ENCODE measurements at regions not wholly inside any gene's neighbourhood (a gene's known extent, or its start where the extent isn't known, plus 50 kb on each side); places are given as distances from the start of the nearest gene placed in this dataset.
"Not testable (repeated sequence)": the region's sequence is repeated elsewhere in the genome, so short reads cannot be mapped to it uniquely, and the experiment has no call there.

DNA sequence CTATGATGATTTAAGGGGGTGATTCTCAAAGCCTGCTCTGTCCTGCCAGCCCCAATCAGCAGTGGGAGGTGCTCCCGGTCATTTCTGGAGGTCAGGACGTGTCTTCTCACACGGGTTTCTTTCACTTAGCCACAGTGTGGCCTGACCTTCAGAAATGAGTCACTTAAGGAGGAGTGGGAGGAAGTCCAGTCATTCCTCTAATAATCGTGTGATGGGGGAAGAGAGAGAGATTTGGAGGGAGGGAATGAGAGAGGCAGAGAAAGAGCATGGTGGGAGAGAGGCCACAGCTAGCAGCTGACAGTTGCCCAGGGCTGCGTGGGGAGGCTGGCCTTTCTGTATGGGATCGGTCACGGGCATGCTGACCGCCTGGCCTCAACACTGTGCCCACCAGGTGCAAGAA lies 142.6 kb upstream of the ZNF469 start:
- H3K9me3 ChIP-seq (ENCODE audit: insufficient read depth, low read length); H3K27ac ChIP-seq (ENCODE audit: low read length); H3K27me3 ChIP-seq (ENCODE audit: low read depth, low read length); H4K20me1 ChIP-seq (ENCODE audit: insufficient read depth, low read length); H3K4me3 ChIP-seq (ENCODE audit: low read length); H3K79me2 ChIP-seq (ENCODE audit: low read length); H3K4me1 ChIP-seq (ENCODE audit: low read length); H2AFZ ChIP-seq (ENCODE audit: low read depth, low read length); H3K9ac ChIP-seq (ENCODE audit: low read length); H3K4me2 ChIP-seq (ENCODE audit: low read length); H3K36me3 ChIP-seq (replicated peaks; ENCODE audit: low read depth, low read length): not testable (repeated sequence)

DNA sequence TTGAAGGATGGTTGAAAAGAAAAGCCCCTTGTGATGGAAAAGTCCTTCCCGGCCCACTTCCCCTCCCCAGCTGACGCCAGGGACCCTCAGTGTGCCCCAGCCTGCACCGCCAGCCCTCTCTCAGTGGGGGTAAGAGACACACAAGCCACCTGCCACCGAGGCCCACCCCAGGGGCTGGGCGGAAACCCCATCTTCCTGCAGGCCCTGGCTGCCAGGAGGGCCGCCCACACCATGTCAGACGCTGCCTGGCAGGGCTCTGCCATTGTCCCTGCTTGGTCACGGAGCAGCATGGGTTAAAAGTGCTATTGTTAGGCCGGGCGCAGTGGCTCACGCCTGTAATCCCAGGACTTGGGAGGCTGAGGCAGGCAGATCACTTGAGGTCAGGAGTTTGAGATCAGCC lies 142.0 kb upstream of the ZNF469 start:
- not testable (repeated sequence) for H3K4me2 ChIP-seq (ENCODE audit: low read length); H3K9ac ChIP-seq (ENCODE audit: low read length); H3K36me3 ChIP-seq (replicated peaks; ENCODE audit: low read depth, low read length); H3K4me1 ChIP-seq (ENCODE audit: low read length); H3K9me3 ChIP-seq (ENCODE audit: insufficient read depth, low read length); H3K4me3 ChIP-seq (ENCODE audit: low read length); H3K79me2 ChIP-seq (ENCODE audit: low read length); H3K27me3 ChIP-seq (ENCODE audit: low read depth, low read length); H3K27ac ChIP-seq (ENCODE audit: low read length); H2AFZ ChIP-seq (ENCODE audit: low read depth, low read length); H4K20me1 ChIP-seq (ENCODE audit: insufficient read depth, low read length)

GRCh38 chr16:88241404-88242311 lies 141.1 kb upstream of the ZNF469 start:
- TF ChIP-seq, protein P1, sequence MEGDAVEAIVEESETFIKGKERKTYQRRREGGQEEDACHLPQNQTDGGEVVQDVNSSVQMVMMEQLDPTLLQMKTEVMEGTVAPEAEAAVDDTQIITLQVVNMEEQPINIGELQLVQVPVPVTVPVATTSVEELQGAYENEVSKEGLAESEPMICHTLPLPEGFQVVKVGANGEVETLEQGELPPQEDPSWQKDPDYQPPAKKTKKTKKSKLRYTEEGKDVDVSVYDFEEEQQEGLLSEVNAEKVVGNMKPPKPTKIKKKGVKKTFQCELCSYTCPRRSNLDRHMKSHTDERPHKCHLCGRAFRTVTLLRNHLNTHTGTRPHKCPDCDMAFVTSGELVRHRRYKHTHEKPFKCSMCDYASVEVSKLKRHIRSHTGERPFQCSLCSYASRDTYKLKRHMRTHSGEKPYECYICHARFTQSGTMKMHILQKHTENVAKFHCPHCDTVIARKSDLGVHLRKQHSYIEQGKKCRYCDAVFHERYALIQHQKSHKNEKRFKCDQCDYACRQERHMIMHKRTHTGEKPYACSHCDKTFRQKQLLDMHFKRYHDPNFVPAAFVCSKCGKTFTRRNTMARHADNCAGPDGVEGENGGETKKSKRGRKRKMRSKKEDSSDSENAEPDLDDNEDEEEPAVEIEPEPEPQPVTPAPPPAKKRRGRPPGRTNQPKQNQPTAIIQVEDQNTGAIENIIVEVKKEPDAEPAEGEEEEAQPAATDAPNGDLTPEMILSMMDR (IDR thresholded peaks at IDR 0.05; ENCODE audit: low read depth, low read length): 0 out of 2 replicates have a peak, but pooled peaks have one; percentile 4
- H3K9ac ChIP-seq (ENCODE audit: low read length); H4K20me1 ChIP-seq (ENCODE audit: insufficient read depth, low read length); H3K27ac ChIP-seq (ENCODE audit: low read length); H3K9me3 ChIP-seq (ENCODE audit: insufficient read depth, low read length); H3K27me3 ChIP-seq (ENCODE audit: low read depth, low read length); H3K4me2 ChIP-seq (ENCODE audit: low read length); H2AFZ ChIP-seq (ENCODE audit: low read depth, low read length); H3K4me3 ChIP-seq (ENCODE audit: low read length); H3K36me3 ChIP-seq (replicated peaks; ENCODE audit: low read depth, low read length); H3K79me2 ChIP-seq (ENCODE audit: low read length); H3K4me1 ChIP-seq (ENCODE audit: low read length): not testable (repeated sequence)

- not testable (repeated sequence) for H3K4me1 ChIP-seq (ENCODE audit: low read length); H4K20me1 ChIP-seq (ENCODE audit: insufficient read depth, low read length); H2AFZ ChIP-seq (ENCODE audit: low read depth, low read length); H3K9ac ChIP-seq (ENCODE audit: low read length); H3K9me3 ChIP-seq (ENCODE audit: insufficient read depth, low read length); H3K27me3 ChIP-seq (ENCODE audit: low read depth, low read length); H3K27ac ChIP-seq (ENCODE audit: low read length); H3K36me3 ChIP-seq (replicated peaks; ENCODE audit: low read depth, low read length); H3K4me2 ChIP-seq (ENCODE audit: low read length); H3K4me3 ChIP-seq (ENCODE audit: low read length); H3K79me2 ChIP-seq (ENCODE audit: low read length)
These were observed 140.2 kb upstream of the ZNF469 start for GRCh38 chr16:88242312-88243295.

DNA sequence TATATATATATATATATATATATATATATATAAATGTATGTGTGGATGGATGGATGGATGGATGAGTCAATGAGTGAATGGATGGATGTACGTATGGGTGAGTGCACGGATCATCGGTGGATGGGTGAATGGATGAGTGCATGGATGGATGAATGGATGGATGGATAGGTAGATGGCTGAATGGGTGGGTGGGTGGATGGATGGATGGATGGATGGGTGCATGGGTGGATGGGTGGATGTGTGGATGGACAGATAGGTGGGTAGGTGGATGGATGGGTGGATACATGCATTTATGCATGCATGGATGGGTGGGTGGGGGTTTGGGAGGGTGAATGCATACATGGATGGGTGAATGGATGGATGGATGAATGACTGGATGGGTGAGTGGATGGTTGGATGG lies 138.8 kb upstream of the ZNF469 start:
- not testable (repeated sequence) for H4K20me1 ChIP-seq (ENCODE audit: insufficient read depth, low read length); H3K27ac ChIP-seq (ENCODE audit: low read length); H3K4me1 ChIP-seq (ENCODE audit: low read length); H3K79me2 ChIP-seq (ENCODE audit: low read length); H2AFZ ChIP-seq (ENCODE audit: low read depth, low read length); H3K4me3 ChIP-seq (ENCODE audit: low read length); H3K9ac ChIP-seq (ENCODE audit: low read length); H3K36me3 ChIP-seq (replicated peaks; ENCODE audit: low read depth, low read length); H3K9me3 ChIP-seq (ENCODE audit: insufficient read depth, low read length); H3K4me2 ChIP-seq (ENCODE audit: low read length); H3K27me3 ChIP-seq (ENCODE audit: low read depth, low read length)

DNA sequence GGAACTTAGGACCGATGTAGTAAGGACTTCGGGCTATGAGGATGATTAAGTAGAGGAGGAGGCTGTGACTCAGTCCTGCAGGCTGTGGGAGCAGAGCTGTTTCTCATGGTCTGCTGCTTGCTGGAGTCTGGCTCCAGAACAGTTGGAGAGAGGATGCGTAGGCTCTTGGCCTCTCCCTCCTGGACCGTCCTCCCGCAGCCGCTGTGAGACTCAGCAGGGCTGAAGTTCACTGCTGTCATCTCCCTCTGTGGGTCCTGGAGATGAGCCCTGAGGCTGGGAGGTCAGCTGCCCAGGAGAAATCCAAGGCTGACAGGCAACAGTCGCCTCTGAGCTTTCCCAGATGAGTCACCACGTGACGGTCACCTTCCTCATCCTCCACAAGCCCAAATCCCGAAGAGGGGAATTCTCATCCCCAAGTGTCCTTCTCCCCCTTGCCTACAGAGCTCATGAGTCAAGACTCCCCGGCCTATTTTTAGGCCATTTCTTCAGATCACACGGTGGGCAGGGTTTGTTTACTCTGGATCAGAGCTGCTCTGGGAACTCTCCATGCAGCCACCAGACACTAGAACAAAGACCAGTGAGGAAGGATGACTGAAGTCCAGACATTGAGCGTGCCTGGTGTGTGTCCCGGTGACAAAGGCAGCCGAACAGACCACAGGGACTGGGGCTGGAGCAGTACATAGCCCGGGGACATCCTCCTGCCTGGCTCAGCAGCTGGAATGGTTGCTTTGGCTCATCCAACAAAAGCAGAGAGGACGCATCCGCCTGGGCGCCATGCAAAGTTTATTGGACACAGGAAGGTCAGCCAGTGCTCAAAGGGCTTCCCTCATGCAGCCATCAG lies 137.3 kb upstream of the ZNF469 start:
- H3K9ac ChIP-seq (ENCODE audit: low read length); H3K4me3 ChIP-seq (ENCODE audit: low read length); H4K20me1 ChIP-seq (ENCODE audit: insufficient read depth, low read length); H3K27ac ChIP-seq (ENCODE audit: low read length); H3K9me3 ChIP-seq (ENCODE audit: insufficient read depth, low read length); H3K79me2 ChIP-seq (ENCODE audit: low read length); H3K4me1 ChIP-seq (ENCODE audit: low read length); H3K27me3 ChIP-seq (ENCODE audit: low read depth, low read length); H3K36me3 ChIP-seq (replicated peaks; ENCODE audit: low read depth, low read length); H3K4me2 ChIP-seq (ENCODE audit: low read length); H2AFZ ChIP-seq (ENCODE audit: low read depth, low read length): not testable (repeated sequence)

- not testable (repeated sequence) for H3K4me2 ChIP-seq (ENCODE audit: low read length); H4K20me1 ChIP-seq (ENCODE audit: insufficient read depth, low read length)
These were observed 135.7 kb upstream of the ZNF469 start for GRCh38 chr16:88246955-88247582.

DNA sequence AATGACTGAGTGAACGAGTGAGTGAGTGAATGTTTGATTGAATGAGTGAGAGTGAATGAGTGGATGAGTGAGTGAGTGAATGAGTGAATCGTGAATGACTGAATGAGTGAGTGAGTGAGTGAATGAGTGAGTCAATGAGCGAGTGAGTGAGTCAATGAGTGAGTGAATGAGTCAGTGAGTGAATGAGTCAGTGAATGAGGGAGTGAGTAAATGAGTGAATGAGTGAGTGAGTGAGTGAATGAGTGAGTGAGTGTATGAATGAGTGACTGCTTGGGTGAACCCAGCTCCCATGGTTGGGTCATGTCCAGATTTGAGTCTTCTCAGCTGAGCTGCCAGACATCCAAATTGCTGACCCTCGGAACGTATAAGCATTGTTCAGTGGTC lies 135.2 kb upstream of the ZNF469 start:
- not testable (repeated sequence) for H3K4me1 ChIP-seq (ENCODE audit: low read length); H3K9ac ChIP-seq (ENCODE audit: low read length); H3K79me2 ChIP-seq (ENCODE audit: low read length); H2AFZ ChIP-seq (ENCODE audit: low read depth, low read length); H3K27me3 ChIP-seq (ENCODE audit: low read depth, low read length); H4K20me1 ChIP-seq (ENCODE audit: insufficient read depth, low read length); H3K27ac ChIP-seq (ENCODE audit: low read length); H3K4me2 ChIP-seq (ENCODE audit: low read length); H3K36me3 ChIP-seq (replicated peaks; ENCODE audit: low read depth, low read length); H3K9me3 ChIP-seq (ENCODE audit: insufficient read depth, low read length); H3K4me3 ChIP-seq (ENCODE audit: low read length)

More at GRCh38 chr16:88246955-88247582, 135.7 kb upstream of the ZNF469 start:
- H3K36me3 ChIP-seq (replicated peaks; ENCODE audit: low read depth, low read length); H3K27ac ChIP-seq (ENCODE audit: low read length); H3K9me3 ChIP-seq (ENCODE audit: insufficient read depth, low read length); H3K79me2 ChIP-seq (ENCODE audit: low read length); H2AFZ ChIP-seq (ENCODE audit: low read depth, low read length); H3K4me1 ChIP-seq (ENCODE audit: low read length); H3K27me3 ChIP-seq (ENCODE audit: low read depth, low read length); H3K9ac ChIP-seq (ENCODE audit: low read length); H3K4me3 ChIP-seq (ENCODE audit: low read length): not testable (repeated sequence)
